ENCODE measurements at regions not wholly inside any gene's neighbourhood (a gene's known extent, or its start where the extent isn't known, plus 50 kb on each side); places are given as distances from the start of the nearest gene placed in this dataset.

DNA sequence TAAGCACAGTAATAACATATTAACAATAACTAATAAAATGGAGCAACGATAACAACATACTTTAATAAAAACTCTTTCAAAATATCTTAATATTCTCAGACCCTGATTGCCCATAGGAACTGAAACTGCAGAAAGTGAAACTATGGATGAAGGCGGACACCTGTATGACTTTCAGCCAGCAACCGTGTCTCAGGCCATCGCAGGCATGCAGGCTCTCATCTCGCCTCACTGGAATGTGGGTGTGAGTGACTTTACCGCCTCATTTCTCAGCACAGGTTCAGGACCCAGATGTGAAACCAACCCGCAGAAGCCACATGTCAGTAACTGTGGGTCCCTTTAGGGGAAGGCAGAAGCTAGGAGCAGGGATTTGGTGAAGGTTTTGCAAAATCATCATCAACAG, 539.1 kb downstream of the FAM181B start:
- TF ChIP-seq CTCF (conservative IDR thresholded peaks at IDR 0.05; ENCODE audit: low read length) (no peak), EZH2phosphoT487 (IDR thresholded peaks at IDR 0.05; ENCODE audit: borderline replicate concordance, low read depth, low read length) (no peak)
